ENCODE measurements at regions not wholly inside any gene's neighbourhood (a gene's known extent, or its start where the extent isn't known, plus 50 kb on each side); places are given as distances from the start of the nearest gene placed in this dataset.

DNA sequence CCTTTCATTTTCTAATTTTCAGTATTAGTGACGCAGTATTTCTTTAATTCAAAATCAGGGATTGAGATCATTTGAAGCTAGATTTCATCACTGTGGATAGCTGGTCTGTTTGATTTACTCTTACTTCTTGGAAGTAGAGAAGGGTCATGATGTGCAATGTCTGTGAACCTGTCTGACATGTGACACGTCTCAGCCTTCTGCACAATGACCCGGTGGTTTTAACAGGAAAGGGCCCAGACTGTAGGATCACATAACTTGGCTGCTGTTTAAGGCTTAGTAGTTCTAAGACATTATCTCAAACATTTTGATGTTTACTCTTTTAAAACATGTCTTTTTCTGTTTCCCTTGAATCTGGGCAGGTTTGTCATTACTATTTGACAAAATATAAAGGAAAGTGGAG is 823.3 kb upstream of the NUDT12 start:
- TF ChIP-seq, protein P1, sequence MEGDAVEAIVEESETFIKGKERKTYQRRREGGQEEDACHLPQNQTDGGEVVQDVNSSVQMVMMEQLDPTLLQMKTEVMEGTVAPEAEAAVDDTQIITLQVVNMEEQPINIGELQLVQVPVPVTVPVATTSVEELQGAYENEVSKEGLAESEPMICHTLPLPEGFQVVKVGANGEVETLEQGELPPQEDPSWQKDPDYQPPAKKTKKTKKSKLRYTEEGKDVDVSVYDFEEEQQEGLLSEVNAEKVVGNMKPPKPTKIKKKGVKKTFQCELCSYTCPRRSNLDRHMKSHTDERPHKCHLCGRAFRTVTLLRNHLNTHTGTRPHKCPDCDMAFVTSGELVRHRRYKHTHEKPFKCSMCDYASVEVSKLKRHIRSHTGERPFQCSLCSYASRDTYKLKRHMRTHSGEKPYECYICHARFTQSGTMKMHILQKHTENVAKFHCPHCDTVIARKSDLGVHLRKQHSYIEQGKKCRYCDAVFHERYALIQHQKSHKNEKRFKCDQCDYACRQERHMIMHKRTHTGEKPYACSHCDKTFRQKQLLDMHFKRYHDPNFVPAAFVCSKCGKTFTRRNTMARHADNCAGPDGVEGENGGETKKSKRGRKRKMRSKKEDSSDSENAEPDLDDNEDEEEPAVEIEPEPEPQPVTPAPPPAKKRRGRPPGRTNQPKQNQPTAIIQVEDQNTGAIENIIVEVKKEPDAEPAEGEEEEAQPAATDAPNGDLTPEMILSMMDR (IDR thresholded peaks at IDR 0.05; ENCODE audit: insufficient read depth, low read depth, low read length) = no peak
- no peak for TF ChIP-seq EZH2 (IDR thresholded peaks at IDR 0.05; ENCODE audit: insufficient read depth, low read length)

All from astrocyte (in vitro differentiated cells and primary cell).